ENCODE measurements at regions not wholly inside any gene's neighbourhood (a gene's known extent, or its start where the extent isn't known, plus 50 kb on each side); places are given as distances from the start of the nearest gene placed in this dataset.

GRCh38 chr12:81987371-81987770 lies 228.2 kb upstream of the PPFIA2 start:
- TF ChIP-seq POLR2AphosphoS5 (IDR thresholded peaks at IDR 0.05; ENCODE audit: low read depth, low read length) (no peak), POLR2A (IDR thresholded peaks at IDR 0.05; ENCODE audit: low read depth, low read length) (no peak), POU2F2 (IDR thresholded peaks at IDR 0.05; ENCODE audit: low read depth, low read length) (no peak), TAF1 (IDR thresholded peaks at IDR 0.05; ENCODE audit: low read depth, low read length) (no peak), PAX5 (IDR thresholded peaks at IDR 0.05; ENCODE audit: insufficient read depth, low read length, severe bottlenecking) (no peak)

All from GM12891 (cell line).